Fibroblast of lung (primary cell): ENCODE measurements at regions not wholly inside any gene's neighbourhood (a gene's known extent, or its start where the extent isn't known, plus 50 kb on each side); places are given as distances from the start of the nearest gene placed in this dataset.

Experiments used
- EZH2 ChIP-seq: IDR thresholded peaks from 2 replicates; pipeline ENCODE4 v1.5.1; 2012; ENCODE audit warnings: low read length, control low read depth, mild to moderate bottlenecking; ENCODE audit errors: missing control alignments
- TF ChIP-seq, protein P1 (sequence below), 2 donors: IDR thresholded peaks in 1 of 2; conservative IDR thresholded peaks in 1 of 2; 1 replicate in 1 of 2; 2 replicates in 1 of 2; pipeline ENCODE4 v1.5.1; 2011 to 2012; ENCODE audit warnings: low read length in 2 of 2, control low read depth in 1 of 2, inconsistent platforms in 1 of 2, low read depth in 1 of 2, mild to moderate bottlenecking in 1 of 2

DNA sequence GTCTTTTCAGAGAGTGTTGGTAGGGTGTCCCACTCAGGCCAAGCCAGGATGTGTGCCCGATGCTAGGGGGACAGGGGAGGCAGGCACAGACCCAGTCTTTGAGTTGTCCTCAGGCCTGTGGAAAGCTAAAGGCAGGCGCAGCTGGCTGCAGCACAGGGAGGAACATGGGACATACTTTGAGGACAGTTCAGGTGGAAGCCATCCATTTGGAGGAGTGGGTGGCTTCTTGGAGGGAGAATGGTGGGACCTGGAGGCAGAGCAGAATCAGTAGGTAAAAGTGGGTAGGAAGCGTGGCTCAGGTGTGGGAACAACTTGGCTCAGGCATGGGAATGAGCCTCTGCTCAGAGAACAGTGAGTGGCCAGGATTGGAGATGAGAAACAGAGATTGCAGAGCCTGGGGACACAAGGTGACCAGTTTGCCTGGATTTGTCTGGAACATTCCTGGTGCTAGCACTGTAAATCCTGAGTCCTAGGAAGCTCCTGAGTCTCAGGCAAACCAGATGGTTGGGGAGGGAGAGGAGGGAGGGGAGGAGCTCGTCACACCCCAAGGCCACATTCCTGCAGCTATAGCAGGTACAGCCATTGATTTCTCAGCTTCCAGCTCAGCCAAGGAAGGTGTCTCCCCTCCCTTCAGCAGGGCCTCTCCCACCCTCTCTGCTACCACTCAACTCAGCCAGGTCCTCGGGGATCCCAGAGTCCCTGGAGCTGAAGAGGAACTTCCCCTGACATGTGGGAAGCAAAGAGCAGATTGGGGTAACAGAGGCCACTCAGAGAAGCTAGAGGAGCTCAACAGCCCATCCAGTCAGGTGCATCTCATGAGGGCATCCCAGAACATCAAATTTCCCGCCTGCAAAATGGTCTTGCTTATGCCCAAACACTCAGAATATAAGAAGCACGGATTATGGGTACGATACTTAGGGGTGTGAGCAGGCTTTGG, 65.2 kb upstream of the TINAGL1 start:
- TF ChIP-seq, protein P1, sequence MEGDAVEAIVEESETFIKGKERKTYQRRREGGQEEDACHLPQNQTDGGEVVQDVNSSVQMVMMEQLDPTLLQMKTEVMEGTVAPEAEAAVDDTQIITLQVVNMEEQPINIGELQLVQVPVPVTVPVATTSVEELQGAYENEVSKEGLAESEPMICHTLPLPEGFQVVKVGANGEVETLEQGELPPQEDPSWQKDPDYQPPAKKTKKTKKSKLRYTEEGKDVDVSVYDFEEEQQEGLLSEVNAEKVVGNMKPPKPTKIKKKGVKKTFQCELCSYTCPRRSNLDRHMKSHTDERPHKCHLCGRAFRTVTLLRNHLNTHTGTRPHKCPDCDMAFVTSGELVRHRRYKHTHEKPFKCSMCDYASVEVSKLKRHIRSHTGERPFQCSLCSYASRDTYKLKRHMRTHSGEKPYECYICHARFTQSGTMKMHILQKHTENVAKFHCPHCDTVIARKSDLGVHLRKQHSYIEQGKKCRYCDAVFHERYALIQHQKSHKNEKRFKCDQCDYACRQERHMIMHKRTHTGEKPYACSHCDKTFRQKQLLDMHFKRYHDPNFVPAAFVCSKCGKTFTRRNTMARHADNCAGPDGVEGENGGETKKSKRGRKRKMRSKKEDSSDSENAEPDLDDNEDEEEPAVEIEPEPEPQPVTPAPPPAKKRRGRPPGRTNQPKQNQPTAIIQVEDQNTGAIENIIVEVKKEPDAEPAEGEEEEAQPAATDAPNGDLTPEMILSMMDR (conservative IDR thresholded peaks at IDR 0.05 in 1 of 2, IDR thresholded peaks at IDR 0.05 in 1 of 2; ENCODE audit: low read depth in 1 of 2, low read length in 2 of 2) = no peak
- TF ChIP-seq EZH2 = no peak
